RCC 7860 (cell line): ENCODE measurements at regions not wholly inside any gene's neighbourhood (a gene's known extent, or its start where the extent isn't known, plus 50 kb on each side); places are given as distances from the start of the nearest gene placed in this dataset.
"Not testable (repeated sequence)": the region's sequence is repeated elsewhere in the genome, so short reads cannot be mapped to it uniquely, and the experiment has no call there.

Experiments used
- DNase-seq: peaks from one replicate; pipeline ENCODE4 v3.0.0-alpha.2; 2015; ENCODE audit warnings: low spot score
- FAIRE-seq: peaks from 2 replicates; lab custom pipeline; 2012; peaks lifted over from hg19 to GRCh38; lab: Jason Lieb, UNC

DNA sequence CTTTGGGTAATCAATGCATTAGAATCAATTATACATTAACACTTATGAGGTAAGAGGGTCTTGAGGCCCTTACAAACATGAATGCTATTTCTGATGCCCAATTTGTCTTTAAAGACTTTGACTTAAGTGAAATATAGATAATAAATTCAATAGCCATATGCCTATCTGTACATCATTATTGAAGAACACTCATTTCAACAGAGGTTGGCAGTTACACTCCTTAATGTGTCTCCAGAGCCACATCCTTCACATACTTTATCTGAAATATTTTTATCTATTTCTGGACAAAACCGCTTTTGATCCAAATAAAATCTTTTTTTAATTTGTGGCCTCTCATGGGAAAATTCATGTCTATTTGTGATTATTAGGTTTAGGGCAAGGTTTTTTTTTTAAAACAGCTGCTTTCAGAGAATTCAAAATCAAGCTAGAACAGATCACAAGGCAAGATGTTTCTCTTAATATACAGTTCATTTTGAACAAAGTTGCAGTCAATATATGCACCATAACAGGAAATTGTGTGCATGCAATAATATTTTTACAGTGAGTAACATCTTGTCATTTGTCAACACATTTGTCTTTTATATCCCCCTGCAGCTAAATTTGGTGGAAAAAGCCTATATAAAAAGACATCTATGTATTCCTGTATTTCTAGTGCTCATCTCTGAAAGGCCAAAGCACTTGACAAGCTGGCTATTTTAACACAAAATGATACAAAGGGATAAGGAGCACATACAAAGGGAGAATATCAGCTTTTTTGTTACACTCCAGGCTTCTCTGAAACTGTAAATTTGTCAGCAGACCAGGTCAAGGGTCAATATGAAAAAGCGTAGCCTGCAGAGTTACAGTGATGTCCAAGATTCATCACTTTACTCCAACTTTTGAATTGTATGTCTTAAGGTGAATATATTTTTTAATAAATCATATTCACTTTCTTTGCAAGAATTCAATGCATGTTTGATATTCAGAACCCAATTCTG lies 146.2 kb upstream of the DPH6 start:
- DNase-seq, result no peak
- no peak for FAIRE-seq

DNA sequence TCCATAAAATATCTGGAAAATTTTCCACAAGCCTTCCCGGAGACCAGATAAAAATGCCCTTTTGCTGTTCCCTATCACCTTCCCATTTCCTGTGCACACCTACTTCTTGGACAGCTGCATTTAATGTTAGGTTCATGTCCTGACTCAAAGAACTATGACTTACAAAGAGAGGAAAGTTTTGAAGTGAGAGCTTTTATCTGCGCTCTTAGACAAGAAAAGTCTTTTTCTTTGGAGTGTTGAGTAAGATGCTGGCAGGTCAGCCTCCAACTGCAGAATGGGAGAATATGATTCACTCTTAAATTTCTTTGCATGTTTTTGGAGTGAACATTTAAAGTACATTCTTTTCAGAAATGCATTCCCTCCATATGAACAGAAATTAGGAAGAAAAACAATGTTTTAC lies 147.3 kb upstream of the DPH6 start:
- DNase-seq, result no peak
- no peak for FAIRE-seq

DNA sequence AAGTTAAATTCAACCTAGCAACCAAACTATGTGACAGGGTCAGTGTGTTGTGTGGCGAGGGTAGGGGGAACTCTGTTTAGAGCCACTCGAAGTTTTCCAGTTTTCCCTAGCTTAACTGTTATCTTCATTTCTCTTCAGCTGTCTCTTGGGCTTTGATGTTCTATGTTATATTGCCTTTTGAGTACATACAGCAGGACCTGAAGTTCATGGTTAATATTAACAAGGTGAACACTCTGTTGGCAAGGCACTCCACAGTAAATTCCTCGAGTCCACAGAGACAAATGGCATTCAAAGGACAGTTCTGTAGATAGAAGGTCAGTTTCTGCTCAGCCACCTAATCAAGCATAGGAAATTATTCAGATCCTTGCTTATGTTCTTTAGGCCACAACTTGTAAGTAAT lies 147.9 kb upstream of the DPH6 start:
- FAIRE-seq (peak; percentile 79), DNase-seq (peak; percentile 18)

DNA sequence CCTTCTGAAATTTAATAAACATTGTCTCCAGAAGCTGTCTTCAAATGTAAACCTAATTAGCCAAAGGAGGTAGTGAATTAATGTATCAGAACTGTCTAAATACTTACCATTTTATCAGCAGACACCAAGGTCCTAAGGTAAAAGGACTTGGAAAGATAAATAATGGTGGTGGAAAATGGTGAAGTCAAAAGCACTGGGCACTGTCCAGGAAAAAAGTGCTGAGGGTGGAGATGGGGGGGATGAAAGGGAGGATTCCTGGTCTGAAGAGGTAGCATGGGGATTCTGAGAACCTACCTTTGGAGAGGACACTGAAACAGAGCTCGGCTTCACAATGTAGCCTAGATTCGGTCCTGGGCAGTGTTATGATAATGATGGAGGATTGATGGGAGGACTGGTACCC lies 149.0 kb upstream of the DPH6 start:
- DNase-seq (no peak), FAIRE-seq (no peak)

DNA sequence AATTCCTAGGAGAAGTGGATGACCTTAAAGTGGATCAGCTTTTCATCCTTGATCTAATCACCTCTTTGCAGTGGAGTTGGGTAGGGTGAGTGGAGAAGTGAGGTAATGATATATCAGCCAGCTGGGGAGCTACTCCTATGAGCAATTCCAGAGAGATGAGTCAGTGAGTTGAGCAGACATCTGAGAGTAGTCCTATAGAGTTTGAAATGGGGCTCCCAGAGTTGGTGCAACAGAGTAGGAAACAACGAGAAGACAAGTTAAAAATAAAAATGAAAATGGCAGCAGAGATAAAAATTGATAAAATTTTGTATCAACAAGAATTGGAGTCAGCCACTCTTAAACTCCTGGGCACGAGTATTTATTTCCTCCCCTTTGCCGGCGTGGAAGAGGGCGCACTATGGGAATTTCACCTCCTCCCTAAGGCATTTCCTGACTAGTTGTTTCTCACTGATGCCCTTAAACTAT lies 150.8 kb upstream of the DPH6 start:
- DNase-seq (peak; percentile 80), FAIRE-seq (peak; percentile 92)

DNA sequence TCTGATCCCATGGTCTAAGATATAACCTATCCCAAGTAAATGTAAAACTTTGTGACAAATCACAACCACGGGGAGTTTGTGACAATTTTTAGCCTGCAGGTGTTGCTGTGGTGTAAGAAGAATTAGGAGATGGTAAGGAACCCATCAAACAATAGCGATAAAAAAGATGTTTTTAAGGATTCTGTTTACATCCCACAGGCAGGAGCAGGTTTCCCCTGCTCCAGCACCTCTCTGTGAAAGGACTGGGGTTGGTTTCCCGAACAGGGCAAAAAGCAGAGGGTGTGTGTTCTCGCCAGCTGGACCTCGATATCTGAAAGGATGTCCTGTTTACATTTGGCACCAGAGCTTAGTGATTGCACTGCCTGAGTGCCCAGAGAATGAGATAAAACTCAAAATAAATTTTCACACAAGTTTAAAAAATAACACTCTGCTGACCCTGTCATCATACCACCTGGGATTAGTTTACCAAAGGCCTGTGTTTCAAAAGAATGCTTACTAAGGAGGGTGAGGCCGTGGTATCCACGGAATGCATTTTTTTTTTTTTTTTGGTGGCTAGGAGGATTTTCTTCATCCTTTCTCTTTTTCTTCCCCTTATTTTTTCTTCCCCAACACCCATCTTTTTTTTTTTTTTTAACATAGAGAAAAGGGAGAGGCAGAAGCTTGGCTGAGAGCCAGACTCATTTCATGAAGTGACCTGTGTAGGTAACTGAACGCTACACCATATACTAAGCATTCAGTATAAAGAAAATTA lies 151.8 kb upstream of the DPH6 start:
- no peak for FAIRE-seq
- DNase-seq, result peak; percentile 17

DNA sequence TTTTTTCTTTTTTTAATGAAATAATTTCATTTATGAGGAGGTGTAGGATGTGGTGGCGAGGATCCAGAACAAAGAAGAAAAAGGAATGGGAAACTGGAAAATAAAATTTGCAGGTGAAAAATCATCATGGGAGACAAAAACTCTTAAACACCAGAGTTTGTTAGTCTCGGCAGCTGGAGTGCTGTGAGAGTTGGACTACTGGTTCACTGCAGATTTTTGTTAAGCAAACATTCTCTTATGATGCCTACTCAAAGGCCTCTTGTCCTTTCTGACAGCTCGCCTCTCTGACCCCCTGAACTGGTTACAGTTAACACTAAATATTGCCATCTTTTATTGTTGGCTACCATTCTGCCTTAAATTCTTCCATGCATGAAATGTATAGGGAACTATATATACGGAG lies 152.4 kb upstream of the DPH6 start:
- FAIRE-seq, result no peak
- no peak for DNase-seq

DNA sequence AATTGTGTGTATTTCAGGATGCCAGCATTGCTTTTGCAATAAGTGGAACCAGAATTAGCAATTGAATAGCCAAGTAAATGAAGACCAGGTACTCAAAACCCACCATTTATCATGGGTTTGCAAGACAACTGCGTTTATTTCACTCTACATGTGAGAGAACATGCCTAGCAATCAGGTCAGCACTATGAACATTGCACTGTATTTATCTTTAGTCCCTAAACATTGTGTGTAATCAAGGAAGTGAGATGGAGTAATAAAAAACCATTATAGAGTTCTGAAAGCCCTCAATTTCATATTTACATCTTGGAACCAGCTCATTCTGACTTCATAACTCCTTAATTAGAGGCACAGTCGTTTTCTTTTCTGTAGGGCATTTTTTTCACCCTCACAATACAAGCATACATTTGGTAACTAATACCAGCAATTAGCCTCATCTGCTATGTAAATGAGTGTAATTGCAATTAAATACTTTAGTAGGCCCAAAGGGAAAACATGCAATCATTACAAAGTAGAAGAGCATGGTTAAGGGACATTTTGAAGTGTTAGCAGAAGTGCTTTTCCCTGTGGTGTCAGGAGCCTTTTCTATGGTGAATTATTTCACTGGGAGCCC lies 153.1 kb upstream of the DPH6 start:
- no peak for FAIRE-seq

DNA sequence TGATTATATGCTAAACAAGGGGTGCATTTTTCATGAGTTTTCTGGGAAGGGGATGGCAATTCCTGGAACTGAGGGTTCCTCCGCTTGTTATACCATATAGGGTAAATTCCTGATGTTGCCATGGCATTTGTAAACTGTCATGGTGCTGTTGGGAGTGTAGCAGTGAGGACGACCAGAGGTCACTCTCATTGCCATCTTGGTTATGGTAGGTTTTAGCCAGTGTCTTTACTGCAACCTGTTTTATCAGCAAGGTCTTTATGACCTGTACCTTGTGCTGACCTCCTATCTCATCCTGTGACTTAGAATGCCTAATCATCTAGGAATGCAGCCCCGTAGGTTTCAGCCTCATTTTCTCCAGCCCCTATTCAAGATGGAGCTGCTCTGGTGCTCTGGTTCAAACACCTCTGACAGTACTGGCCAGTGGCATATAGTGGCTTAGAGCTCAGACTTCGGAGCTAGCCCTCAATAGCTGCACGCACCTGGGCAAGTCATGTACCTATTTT lies 154.2 kb upstream of the DPH6 start:
- not testable (repeated sequence) for FAIRE-seq, DNase-seq

More for the DNA sequence above, 153.1 kb upstream of the DPH6 start:
- no peak for DNase-seq

DNA sequence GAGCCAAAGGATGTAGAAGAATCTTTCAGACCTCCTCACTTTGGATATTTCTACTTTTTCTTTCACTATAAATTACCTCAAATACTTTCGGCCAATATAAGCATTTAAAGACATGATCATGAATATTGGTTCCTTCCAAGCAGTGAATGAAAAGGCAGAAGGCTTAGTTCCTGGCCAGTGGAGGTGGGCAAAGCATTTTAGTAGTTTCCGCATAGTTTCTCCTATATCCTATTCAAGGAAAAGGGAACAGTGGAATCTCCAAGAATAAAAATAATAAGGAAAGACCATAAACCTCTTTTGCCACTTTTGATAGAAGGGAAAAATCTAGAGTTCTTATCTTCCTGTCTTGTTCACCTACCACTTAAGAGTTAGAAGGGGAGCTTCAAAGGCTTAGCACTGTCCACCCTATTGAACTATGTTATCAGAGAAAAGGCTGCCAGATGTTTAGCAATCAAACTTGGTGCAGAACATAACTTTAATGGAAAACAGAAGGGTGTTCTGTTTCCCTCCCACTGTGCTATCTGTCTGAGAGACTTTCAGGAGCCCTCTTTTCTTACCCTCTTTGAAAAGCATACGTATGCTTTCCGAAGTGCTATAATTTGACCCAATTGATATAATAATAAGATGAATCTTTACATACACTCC lies 155.6 kb upstream of the DPH6 start:
- FAIRE-seq, result no peak
- DNase-seq, result no peak

DNA sequence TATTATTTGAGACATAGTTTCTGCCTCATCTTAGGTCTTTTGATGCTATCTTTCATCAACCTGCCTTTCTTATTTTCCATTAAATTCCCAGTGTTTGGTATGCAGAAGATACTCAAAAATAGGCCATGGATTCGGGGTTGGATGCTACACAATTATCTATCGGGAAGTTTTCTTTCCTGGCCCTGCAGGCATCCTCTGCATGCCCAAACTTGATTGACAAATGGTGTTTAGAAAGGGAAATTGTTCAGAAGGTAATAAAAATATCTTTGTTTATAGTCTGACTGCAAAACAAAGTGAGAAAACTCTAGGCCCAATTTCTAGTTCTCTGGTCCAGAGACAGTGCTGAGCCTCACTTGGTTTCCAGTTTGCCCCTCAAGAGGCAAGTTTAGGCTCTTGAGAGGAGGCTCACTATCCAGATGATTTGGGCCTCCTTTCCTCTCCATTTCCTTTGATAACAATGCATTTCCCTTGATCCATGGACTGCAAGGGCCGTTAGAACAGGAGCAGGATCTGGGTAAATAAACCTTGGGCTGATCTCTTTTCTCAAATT lies 157.1 kb upstream of the DPH6 start:
- no peak for DNase-seq
- FAIRE-seq, result no peak

DNA sequence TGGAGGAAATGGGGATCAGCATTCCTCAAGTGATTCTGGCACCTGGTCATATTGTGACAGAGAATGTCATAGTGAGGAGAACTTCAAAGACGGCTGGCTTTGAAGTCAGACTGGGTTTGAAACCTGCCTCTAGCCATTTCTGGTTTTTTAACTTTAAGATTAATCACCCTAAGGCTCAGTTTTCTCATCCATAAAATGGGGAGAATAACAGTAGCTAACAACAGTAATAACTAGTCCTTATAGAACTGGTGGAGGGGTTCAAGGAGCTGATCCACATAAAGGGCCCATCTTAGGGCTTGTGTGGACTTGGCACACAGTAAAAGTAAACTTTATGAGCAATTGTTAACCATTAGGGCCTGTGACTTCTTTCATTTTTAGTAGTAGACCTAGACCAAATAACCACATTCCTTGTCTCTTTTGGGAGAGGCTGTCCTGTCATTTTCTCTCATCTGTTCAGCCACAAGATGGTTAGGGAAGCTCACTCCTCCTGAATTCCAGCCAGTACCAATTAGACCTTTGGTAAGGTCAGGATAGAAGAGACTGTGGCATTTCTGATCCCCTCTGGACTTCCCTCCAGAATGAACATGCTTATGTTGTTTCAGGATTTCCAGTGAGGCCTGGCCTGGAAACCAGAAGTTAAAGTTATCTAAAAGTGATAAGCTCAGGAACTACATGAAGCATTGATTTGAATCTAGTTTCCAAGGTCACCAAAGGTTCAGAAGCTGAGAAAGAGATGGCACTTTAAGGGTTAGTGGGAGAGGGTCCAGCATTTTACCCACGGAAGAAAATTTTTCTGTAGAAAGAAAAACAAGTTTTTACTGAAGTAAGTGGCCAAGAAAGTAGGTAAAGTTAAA lies 159.3 kb upstream of the DPH6 start:
- FAIRE-seq, result no peak
- DNase-seq, result no peak

DNA sequence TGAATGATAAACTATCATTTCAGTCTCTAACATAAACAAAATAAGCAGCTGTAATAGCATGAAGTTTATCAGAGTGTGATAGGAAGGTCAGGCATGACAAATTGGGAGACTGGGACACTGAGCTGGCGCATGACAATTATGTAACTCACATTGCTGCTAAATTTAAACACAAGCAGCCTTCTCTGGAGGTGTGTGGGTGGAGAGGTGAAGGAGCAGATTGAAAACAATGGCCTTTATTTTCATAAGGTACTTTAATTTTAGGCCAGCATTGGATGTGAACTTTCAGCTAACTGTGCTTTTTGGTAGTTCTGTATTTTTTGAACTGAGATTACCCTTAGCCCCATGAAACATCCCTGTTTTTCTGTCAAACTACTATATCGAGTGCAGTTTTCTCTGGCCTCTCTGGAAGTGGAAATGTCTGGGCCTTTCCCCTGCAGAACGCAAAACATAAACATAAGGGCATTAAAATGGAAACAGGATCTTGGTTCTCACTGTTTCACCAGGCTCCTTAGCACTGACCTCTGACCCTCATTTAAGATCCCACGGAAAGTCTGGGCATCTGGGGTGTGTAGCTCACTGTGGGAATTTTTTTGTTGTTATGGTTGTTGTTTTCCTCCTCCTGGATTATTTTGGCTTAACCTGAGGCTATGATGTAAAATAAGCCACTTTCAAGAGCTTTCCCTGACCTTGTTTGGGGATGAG lies 160.1 kb upstream of the DPH6 start:
- no peak for FAIRE-seq
- DNase-seq, result no peak

DNA sequence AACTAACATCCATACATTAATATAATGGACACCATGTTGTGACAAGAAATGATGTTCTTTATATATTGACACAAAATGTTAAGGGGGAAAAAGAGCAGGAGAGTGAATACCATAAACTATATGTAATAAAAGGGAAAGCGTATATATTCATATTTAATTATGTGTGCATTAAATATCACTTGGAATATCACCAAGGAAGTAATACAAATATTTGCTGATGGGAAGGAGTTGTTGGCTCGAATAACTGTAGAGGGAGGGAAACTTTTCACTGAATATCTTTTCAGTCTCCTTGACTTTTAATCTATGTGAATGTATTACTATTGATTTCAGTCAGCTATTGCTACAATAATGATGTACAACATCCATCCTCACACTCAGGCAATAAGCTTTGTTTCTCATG lies 167.0 kb upstream of the DPH6 start:
- DNase-seq (no peak), FAIRE-seq (no peak)

DNA sequence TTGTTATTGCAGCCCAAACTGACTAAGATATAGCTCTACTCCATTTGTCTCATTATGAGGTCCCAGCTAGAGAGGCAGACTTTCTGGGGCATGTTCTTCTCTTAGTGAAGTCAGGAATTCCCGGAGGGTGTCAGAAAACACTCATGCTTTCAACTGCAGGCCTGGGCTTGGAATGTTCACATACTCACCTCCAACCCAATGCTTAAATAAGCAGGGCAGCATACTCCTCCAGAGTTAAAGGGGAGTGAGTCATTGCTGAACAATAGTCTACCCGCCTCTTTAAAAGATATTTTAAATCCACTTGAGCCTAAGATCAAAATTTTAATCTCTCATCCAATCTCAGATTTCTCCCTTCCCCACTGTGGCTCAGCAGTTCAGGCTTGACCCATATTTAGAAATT lies 167.8 kb upstream of the DPH6 start:
- DNase-seq (peak; percentile 29), FAIRE-seq (no peak)

DNA sequence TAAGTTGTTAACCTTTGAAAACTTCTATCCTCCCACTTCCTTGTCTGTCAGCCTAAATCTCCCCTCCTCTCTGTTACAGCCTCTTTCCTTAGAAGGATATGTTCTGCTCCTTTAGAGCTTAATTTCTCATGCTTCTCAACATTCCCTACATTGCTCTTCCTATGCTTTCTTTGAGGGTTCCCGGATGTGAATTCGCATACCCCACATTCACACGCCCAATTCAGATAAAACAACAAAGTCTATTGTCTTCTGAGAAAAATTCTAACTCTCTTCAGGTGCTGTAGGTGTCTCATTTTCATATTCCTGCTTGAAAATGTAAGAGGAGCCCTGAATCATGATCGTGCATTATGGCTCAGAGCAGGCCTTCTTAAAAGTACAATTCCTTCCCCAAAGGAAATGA lies 171.8 kb upstream of the DPH6 start:
- DNase-seq (no peak), FAIRE-seq (no peak)

DNA sequence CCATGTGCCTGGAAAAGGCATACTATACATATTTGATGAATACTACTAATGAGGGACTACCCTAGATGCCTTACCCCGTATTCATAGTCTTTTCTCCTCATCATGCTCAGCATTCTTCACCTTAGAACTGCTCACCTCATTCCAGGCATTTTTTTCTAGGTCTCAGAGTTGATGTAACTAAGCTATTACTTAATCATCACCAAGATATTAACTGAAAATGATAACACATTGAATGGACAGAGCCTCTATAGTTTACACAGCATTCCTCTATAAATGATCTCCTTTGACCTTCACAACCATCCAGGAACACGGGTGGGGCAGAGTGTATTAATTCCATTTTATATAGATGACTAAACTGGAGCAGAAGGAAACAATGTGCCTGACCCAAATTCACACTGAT lies 174.1 kb upstream of the DPH6 start:
- FAIRE-seq (no peak), DNase-seq (no peak)

DNA sequence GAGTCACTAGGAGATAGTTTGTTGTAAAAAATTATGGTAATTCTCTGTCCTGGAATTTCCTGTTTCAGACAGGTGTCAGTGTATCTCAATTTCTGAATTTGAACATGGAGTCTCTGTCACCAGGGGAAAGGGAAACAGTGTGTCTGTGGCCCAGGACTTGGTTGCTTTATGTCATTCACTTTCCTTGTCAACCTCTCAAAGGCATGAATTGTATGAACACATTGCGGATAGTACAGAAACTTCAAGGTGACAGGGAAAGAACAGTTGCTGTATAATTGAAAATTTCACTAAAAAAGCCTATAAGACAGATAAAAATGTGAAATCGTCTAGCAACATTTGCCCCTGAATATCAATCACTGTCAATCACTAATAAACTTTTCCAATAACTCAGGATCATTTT lies 175.0 kb upstream of the DPH6 start:
- DNase-seq, result no peak
- no peak for FAIRE-seq

DNA sequence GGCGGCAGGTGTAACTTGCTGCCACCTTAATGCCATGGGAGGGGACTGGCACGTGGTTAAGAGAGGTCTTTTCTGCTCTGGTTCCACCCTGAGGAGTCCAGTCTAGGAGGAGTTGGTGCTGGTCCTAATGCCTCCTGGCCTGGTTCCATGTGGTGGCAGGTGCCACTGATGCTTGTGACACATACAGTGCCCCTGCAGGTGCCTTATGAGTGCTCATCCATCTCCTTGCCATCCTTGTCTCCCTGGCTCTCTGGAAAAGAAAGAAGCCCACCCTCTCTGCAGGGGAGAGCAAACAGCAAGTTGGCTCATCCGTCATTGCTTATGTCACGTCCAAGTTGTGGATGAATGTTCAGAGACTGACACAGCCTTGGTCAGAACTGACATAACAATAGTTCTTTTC lies 175.8 kb upstream of the DPH6 start:
- no peak for FAIRE-seq
- DNase-seq, result no peak
